GM18858 (cell line): ENCODE measurements at regions not wholly inside any gene's neighbourhood (a gene's known extent, or its start where the extent isn't known, plus 50 kb on each side); places are given as distances from the start of the nearest gene placed in this dataset.
"Not testable (repeated sequence)": the region's sequence is repeated elsewhere in the genome, so short reads cannot be mapped to it uniquely, and the experiment has no call there.

ENCODE experiments used
- ATAC-seq: cut with Tn5 transposase; IDR thresholded peaks from one replicate; pipeline ENCODE4 v1.9.1; 2021; ENCODE audit not compliant: unreplicated experiment

- ATAC-seq = no peak
Measured at GRCh38 chr7:65254061-65254460, 119.6 kb upstream of the ZNF92 start.

- peak; percentile 51 for ATAC-seq
Measured at GRCh38 chr7:65251851-65252620, 121.6 kb upstream of the ZNF92 start.

GRCh38 chr7:65250697-65251395 lies 122.8 kb upstream of the ZNF92 start:
- no peak for ATAC-seq

- no peak for ATAC-seq
Measured at GRCh38 chr7:65250216-65250615, 123.4 kb upstream of the ZNF92 start.

GRCh38 chr7:65247491-65247890 lies 126.2 kb upstream of the ZNF92 start:
- no peak for ATAC-seq

- no peak for ATAC-seq
Measured at GRCh38 chr7:65239707-65240352, 133.8 kb upstream of the ZNF92 start.

- ATAC-seq = no peak
Measured at GRCh38 chr7:65239324-65239706, 134.3 kb upstream of the ZNF92 start.

- ATAC-seq = no peak
Measured at GRCh38 chr7:65238785-65239184, 134.9 kb upstream of the ZNF92 start.

- ATAC-seq = no peak
Measured at GRCh38 chr7:65235586-65235985, 138.1 kb upstream of the ZNF92 start.

GRCh38 chr7:65233409-65234034 lies 140.1 kb upstream of the ZNF92 start:
- ATAC-seq = no peak

- no peak for ATAC-seq
Measured at GRCh38 chr7:65230231-65230630, 143.4 kb upstream of the ZNF92 start.

GRCh38 chr7:65225422-65226006 lies 148.1 kb upstream of the ZNF92 start:
- ATAC-seq = no peak

GRCh38 chr7:65222655-65223054 lies 151.0 kb upstream of the ZNF92 start:
- no peak for ATAC-seq

GRCh38 chr7:65221683-65222082 lies 152.0 kb upstream of the ZNF92 start:
- no peak for ATAC-seq

GRCh38 chr7:65219623-65220022 lies 154.0 kb upstream of the ZNF92 start:
- no peak for ATAC-seq

GRCh38 chr7:65216469-65216868 lies 157.2 kb upstream of the ZNF92 start:
- ATAC-seq = peak; percentile 68

- ATAC-seq = not testable (repeated sequence)
Measured at GRCh38 chr7:65213260-65213659, 160.4 kb upstream of the ZNF92 start.

- not testable (repeated sequence) for ATAC-seq
Measured at GRCh38 chr7:65199221-65199620, 174.4 kb upstream of the ZNF92 start.

GRCh38 chr7:65193334-65194058 lies 180.2 kb upstream of the ZNF92 start:
- not testable (repeated sequence) for ATAC-seq

- ATAC-seq = not testable (repeated sequence)
Measured at GRCh38 chr7:65177041-65177440, 170.6 kb upstream of the ERV3-1 start.
